ENCODE measurements at regions not wholly inside any gene's neighbourhood (a gene's known extent, or its start where the extent isn't known, plus 50 kb on each side); places are given as distances from the start of the nearest gene placed in this dataset.

- no peak for DNase-seq (ENCODE audit: low spot score)
These were observed 109.2 kb upstream of the ETS2 start for GRCh38 chr21:38696579-38696978.

GRCh38 chr21:38699048-38699447 is 106.7 kb upstream of the ETS2 start:
- DNase-seq (ENCODE audit: low spot score) = no peak

GRCh38 chr21:38702196-38702595 is 103.5 kb upstream of the ETS2 start:
- DNase-seq (ENCODE audit: low spot score) = no peak

- DNase-seq (ENCODE audit: low spot score) = no peak
These were observed 95.9 kb upstream of the ETS2 start for GRCh38 chr21:38709876-38710275.

- no peak for DNase-seq (ENCODE audit: low spot score)
These were observed 93.7 kb upstream of the ETS2 start for GRCh38 chr21:38712071-38712470.

- no peak for DNase-seq (ENCODE audit: low spot score)
These were observed 93.1 kb upstream of the ETS2 start for GRCh38 chr21:38712664-38713063.

GRCh38 chr21:38714039-38714817 is 91.5 kb upstream of the ETS2 start:
- DNase-seq (ENCODE audit: low spot score) = no peak

GRCh38 chr21:38714999-38715398 is 90.7 kb upstream of the ETS2 start:
- DNase-seq (ENCODE audit: low spot score) = no peak

- no peak for DNase-seq (ENCODE audit: low spot score)
These were observed 89.6 kb upstream of the ETS2 start for GRCh38 chr21:38716088-38716487.

GRCh38 chr21:38716942-38717341 is 88.8 kb upstream of the ETS2 start:
- DNase-seq (ENCODE audit: low spot score) = no peak

- DNase-seq (ENCODE audit: low spot score) = no peak
These were observed 87.2 kb upstream of the ETS2 start for GRCh38 chr21:38718481-38718880.

- DNase-seq (ENCODE audit: low spot score) = no peak
These were observed 85.7 kb upstream of the ETS2 start for GRCh38 chr21:38720074-38720473.

- DNase-seq (ENCODE audit: low spot score) = no peak
These were observed 84.7 kb upstream of the ETS2 start for GRCh38 chr21:38721055-38721454.

GRCh38 chr21:38721958-38722357 is 83.8 kb upstream of the ETS2 start:
- no peak for DNase-seq (ENCODE audit: low spot score)

GRCh38 chr21:38725196-38726157 is 80.3 kb upstream of the ETS2 start:
- DNase-seq (ENCODE audit: low spot score) = no peak

- no peak for DNase-seq (ENCODE audit: low spot score)
These were observed 79.2 kb upstream of the ETS2 start for GRCh38 chr21:38726482-38726881.

GRCh38 chr21:38729291-38729690 is 76.4 kb upstream of the ETS2 start:
- no peak for DNase-seq (ENCODE audit: low spot score)

GRCh38 chr21:38729754-38730379 is 75.9 kb upstream of the ETS2 start:
- DNase-seq (ENCODE audit: low spot score) = no peak

- DNase-seq (ENCODE audit: low spot score) = peak; percentile 95
These were observed 71.7 kb upstream of the ETS2 start for GRCh38 chr21:38733972-38734546.

GRCh38 chr21:38734646-38735365 is 70.9 kb upstream of the ETS2 start:
- no peak for DNase-seq (ENCODE audit: low spot score)

Data from mesenteric fat pad (tissue), 1 donor.